Testis (tissue), 2 donors: ENCODE measurements at regions not wholly inside any gene's neighbourhood (a gene's known extent, or its start where the extent isn't known, plus 50 kb on each side); places are given as distances from the start of the nearest gene placed in this dataset.

ENCODE experiments used
- POLR2A ChIP-seq: fragments of 450-650 bp; IDR thresholded peaks from one replicate; pipeline ENCODE4 v1.6.1; 2017; ENCODE audit warnings: antibody characterized with exemption, mild to moderate bottlenecking, moderate library complexity
- TF ChIP-seq, protein P1 (sequence below), 3 experiments: fragments of 450-650 bp in 2 of 3; fragments of 200-600 bp in 1 of 3; sonication (generic) in 1 of 3; IDR thresholded peaks; one replicate each; pipeline ENCODE4 v1.5.1; 2016 to 2019; ENCODE audit warnings: antibody characterized with exemption in 3 of 3, mild to moderate bottlenecking in 2 of 3, moderate library complexity in 1 of 3

DNA sequence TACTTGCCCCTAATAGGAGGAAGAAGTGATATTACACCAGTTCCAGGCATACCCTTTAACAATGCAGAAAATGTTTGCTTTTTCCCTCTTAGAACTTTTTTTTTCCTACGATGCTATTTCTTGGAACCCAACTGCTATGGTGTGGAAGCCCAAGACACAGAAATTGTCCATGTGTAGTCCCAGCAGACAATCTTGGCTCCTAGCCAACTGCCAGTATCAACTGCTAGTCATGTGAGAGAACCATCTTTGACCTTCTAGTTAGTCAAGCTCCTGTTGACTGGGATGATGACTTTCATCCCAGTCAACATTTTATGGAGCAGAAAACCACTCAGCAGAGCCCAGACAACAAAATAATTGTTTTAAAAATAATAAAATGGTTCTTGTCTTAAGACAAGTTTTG is 532.4 kb downstream of the TLR4 start:
- TF ChIP-seq, protein P1, sequence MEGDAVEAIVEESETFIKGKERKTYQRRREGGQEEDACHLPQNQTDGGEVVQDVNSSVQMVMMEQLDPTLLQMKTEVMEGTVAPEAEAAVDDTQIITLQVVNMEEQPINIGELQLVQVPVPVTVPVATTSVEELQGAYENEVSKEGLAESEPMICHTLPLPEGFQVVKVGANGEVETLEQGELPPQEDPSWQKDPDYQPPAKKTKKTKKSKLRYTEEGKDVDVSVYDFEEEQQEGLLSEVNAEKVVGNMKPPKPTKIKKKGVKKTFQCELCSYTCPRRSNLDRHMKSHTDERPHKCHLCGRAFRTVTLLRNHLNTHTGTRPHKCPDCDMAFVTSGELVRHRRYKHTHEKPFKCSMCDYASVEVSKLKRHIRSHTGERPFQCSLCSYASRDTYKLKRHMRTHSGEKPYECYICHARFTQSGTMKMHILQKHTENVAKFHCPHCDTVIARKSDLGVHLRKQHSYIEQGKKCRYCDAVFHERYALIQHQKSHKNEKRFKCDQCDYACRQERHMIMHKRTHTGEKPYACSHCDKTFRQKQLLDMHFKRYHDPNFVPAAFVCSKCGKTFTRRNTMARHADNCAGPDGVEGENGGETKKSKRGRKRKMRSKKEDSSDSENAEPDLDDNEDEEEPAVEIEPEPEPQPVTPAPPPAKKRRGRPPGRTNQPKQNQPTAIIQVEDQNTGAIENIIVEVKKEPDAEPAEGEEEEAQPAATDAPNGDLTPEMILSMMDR (IDR thresholded peaks at IDR 0.05), result no peak
- TF ChIP-seq POLR2A, result no peak
